ENCODE measurements at regions not wholly inside any gene's neighbourhood (a gene's known extent, or its start where the extent isn't known, plus 50 kb on each side); places are given as distances from the start of the nearest gene placed in this dataset.

DNA sequence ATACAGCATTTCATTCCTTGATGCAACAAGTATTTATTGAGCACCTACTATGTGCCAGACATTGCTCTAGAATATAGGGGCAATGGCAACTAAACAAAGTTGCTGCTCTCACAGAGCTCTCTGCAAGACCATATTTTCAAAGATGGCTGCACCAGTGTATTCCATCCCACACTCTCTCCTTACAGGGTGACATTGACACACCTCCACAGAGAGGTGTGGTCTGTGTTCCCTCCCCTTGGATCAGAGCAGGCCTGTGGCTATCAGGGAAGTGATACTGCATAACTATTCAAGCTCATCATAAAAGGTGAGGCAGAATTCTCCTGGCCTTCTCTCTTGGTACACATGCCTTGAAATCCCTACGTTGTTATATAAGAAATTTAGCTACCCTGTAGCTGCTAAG is 95.3 kb upstream of the SOD3 start:
- Mint-ChIP-seq H3K27ac (no peak overlapping the region), H3K27me3 (ENCODE audit: low read depth in 3 of 3) (peaks cover 1 to 4% (median 4%) of the 10 kb centered on the region in 3 donors), H3K9me3 (peaks cover 0 to 2% (median 0%) of the 10 kb centered on the region in 7 donors), H3K4me1 (no peaks in the 10 kb centered on the region), H3K36me3 (no peaks in the 10 kb centered on the region), H3K4me3 (no peak overlapping the region)
- H3K79me2 ChIP-seq (ENCODE audit: insufficient read depth, low read length), result no peaks in the 10 kb centered on the region
- WGBS (ENCODE audit: insufficient coverage), result no CpG with 5 or more reads among the region's 1 CpG
- no peaks in the 10 kb centered on the region for H3K36me3 ChIP-seq (replicated peaks in 1 of 2; ENCODE audit: control insufficient read depth in 1 of 2, insufficient read depth in 2 of 2, low read length in 2 of 2)
- no peak for DNase-seq
- H4K20me1 ChIP-seq (ENCODE audit: insufficient read depth, low read length), result no peaks in the 10 kb centered on the region
- no peak overlapping the region for H3K4me3 ChIP-seq (replicated peaks in 1 of 3; ENCODE audit: low read depth in 2 of 3, low read length in 3 of 3)
- H2AFZ ChIP-seq (ENCODE audit: insufficient read depth, low read depth, low read length, poor library complexity, severe bottlenecking), result no peak overlapping the region
- no peak overlapping the region for H3K9ac ChIP-seq (ENCODE audit: insufficient read depth, low read length, poor library complexity, severe bottlenecking)
- peaks cover 0 to 2% of the 10 kb centered on the region in 2 donors for H3K27me3 ChIP-seq (ENCODE audit: control insufficient read depth in 2 of 2, insufficient read depth in 2 of 2, low read length in 2 of 2)
- H3K9me3 ChIP-seq (replicated peaks in 1 of 2; ENCODE audit: control insufficient read depth in 1 of 2, insufficient read depth in 1 of 2, low read length in 2 of 2), result no peaks in the 10 kb centered on the region
- H3K27ac ChIP-seq (ENCODE audit: low read depth in 1 of 2, low read length in 2 of 2), result no peak overlapping the region
- no peaks in the 10 kb centered on the region for H3K4me1 ChIP-seq (ENCODE audit: control insufficient read depth in 1 of 2, insufficient read depth in 2 of 2, low read length in 2 of 2)
- no peak overlapping the region for H3K4me2 ChIP-seq (replicated peaks; ENCODE audit: extremely low read depth, low read length, poor library complexity, severe bottlenecking)
- intact Hi-C loops (cut with micrococcal nuclease), result no loop called here
- TF ChIP-seq, protein P1, sequence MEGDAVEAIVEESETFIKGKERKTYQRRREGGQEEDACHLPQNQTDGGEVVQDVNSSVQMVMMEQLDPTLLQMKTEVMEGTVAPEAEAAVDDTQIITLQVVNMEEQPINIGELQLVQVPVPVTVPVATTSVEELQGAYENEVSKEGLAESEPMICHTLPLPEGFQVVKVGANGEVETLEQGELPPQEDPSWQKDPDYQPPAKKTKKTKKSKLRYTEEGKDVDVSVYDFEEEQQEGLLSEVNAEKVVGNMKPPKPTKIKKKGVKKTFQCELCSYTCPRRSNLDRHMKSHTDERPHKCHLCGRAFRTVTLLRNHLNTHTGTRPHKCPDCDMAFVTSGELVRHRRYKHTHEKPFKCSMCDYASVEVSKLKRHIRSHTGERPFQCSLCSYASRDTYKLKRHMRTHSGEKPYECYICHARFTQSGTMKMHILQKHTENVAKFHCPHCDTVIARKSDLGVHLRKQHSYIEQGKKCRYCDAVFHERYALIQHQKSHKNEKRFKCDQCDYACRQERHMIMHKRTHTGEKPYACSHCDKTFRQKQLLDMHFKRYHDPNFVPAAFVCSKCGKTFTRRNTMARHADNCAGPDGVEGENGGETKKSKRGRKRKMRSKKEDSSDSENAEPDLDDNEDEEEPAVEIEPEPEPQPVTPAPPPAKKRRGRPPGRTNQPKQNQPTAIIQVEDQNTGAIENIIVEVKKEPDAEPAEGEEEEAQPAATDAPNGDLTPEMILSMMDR (IDR thresholded peaks at IDR 0.05), result no peak

DNA sequence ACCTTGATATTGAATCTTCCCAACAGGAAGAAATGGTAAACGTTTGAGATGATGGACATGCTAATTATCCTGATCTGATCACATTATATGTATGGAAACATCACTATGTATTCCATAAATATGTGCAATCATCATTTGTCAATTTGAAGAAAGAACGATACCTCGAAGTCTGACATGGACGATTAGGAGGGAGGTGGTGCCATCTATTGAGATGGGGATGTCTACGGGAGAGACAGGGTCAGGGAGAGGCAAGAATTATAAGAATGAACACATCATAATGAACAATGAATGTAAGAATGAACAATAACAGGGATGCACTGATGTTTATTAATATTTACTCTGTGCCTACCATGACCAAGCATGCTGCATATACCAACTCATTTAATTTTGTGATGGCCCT is 93.7 kb upstream of the SOD3 start:
- peaks cover 0 to 4% (median 0%) of the 10 kb centered on the region in 3 donors for H3K27me3 Mint-ChIP-seq (ENCODE audit: low read depth in 3 of 3)
- Histone ChIP-seq H3K4me1 (ENCODE audit: control insufficient read depth in 1 of 2, insufficient read depth in 2 of 2, low read length in 2 of 2) (no peaks in the 10 kb centered on the region), H3K27ac (ENCODE audit: low read depth in 1 of 2, low read length in 2 of 2) (no peak overlapping the region), H3K4me2 (replicated peaks; ENCODE audit: extremely low read depth, low read length, poor library complexity, severe bottlenecking) (no peak overlapping the region), H2AFZ (ENCODE audit: insufficient read depth, low read depth, low read length, poor library complexity, severe bottlenecking) (no peak overlapping the region), H3K4me3 (replicated peaks in 1 of 3; ENCODE audit: low read depth in 2 of 3, low read length in 3 of 3) (no peak overlapping the region), H3K9me3 (replicated peaks in 1 of 2; ENCODE audit: control insufficient read depth in 1 of 2, insufficient read depth in 1 of 2, low read length in 2 of 2) (no peaks in the 10 kb centered on the region), H4K20me1 (ENCODE audit: insufficient read depth, low read length) (no peaks in the 10 kb centered on the region), H3K79me2 (ENCODE audit: insufficient read depth, low read length) (no peaks in the 10 kb centered on the region), H3K36me3 (replicated peaks in 1 of 2; ENCODE audit: control insufficient read depth in 1 of 2, insufficient read depth in 2 of 2, low read length in 2 of 2) (no peaks in the 10 kb centered on the region), H3K9ac (ENCODE audit: insufficient read depth, low read length, poor library complexity, severe bottlenecking) (no peak overlapping the region), H3K27me3 (ENCODE audit: control insufficient read depth in 2 of 2, insufficient read depth in 2 of 2, low read length in 2 of 2) (peaks cover 0 to 2% of the 10 kb centered on the region in 2 donors)
- no peaks in the 10 kb centered on the region for H3K36me3 Mint-ChIP-seq
- no peak overlapping the region for H3K27ac Mint-ChIP-seq
- no peaks in the 10 kb centered on the region for H3K4me1 Mint-ChIP-seq
- TF ChIP-seq, protein P1 (IDR thresholded peaks at IDR 0.05), result no peak
- intact Hi-C loops (cut with micrococcal nuclease), result no loop called here
- WGBS (ENCODE audit: insufficient coverage), result no CpG with 5 or more reads among the region's 5 CpGs
- DNase-seq, result no peak
- peaks cover 0 to 2% (median 0%) of the 10 kb centered on the region in 7 donors for H3K9me3 Mint-ChIP-seq
- no peak overlapping the region for H3K4me3 Mint-ChIP-seq
